ENCODE measurements at regions not wholly inside any gene's neighbourhood (a gene's known extent, or its start where the extent isn't known, plus 50 kb on each side); places are given as distances from the start of the nearest gene placed in this dataset.
"Not testable (repeated sequence)": the region's sequence is repeated elsewhere in the genome, so short reads cannot be mapped to it uniquely, and the experiment has no call there.

- no peak for DNase-seq
Observed at GRCh38 chr15:89028036-89028435, 60.2 kb upstream of the ABHD2 start.

- no peak for DNase-seq
Observed at GRCh38 chr15:89030311-89030710, 57.9 kb upstream of the ABHD2 start.

- not testable (repeated sequence) for DNase-seq
Observed at GRCh38 chr15:89031637-89032285, 56.5 kb upstream of the ABHD2 start.

- DNase-seq = no peak
Observed at GRCh38 chr15:89034305-89034704, 54.0 kb upstream of the ABHD2 start.

- no peak for DNase-seq
Observed at GRCh38 chr15:89035150-89035549, 53.1 kb upstream of the ABHD2 start.

GRCh38 chr15:89035658-89036057 is 52.6 kb upstream of the ABHD2 start:
- DNase-seq = no peak

GRCh38 chr15:89038146-89038545 is 50.1 kb upstream of the ABHD2 start:
- DNase-seq = no peak

Measured in right lung (tissue), 2 donors.